ENCODE measurements at regions not wholly inside any gene's neighbourhood (a gene's known extent, or its start where the extent isn't known, plus 50 kb on each side); places are given as distances from the start of the nearest gene placed in this dataset.

GRCh38 chr6:117174835-117175360 is 90.5 kb upstream of the VGLL2 start:
- TF ChIP-seq CTCF (conservative IDR thresholded peaks at IDR 0.05 in 1 of 2, IDR thresholded peaks at IDR 0.05 in 1 of 2; ENCODE audit: extremely low read depth in 1 of 2, insufficient read depth in 1 of 2, low read depth in 1 of 2, low read length in 2 of 2): no peak
- TF ChIP-seq EZH2 (IDR thresholded peaks at IDR 0.05; ENCODE audit: borderline replicate concordance, low read length): no peak
